HCT116 (cell line): ENCODE measurements at regions not wholly inside any gene's neighbourhood (a gene's known extent, or its start where the extent isn't known, plus 50 kb on each side); places are given as distances from the start of the nearest gene placed in this dataset.

Source experiments
- CEBPB ChIP-seq: IDR thresholded peaks from 2 replicates; pipeline ENCODE4 v1.6.1; 2012; ENCODE audit warnings: low read depth
- CTCF ChIP-seq, 3 experiments: fragments of 200-600 bp in 1 of 3; sonication (generic) in 1 of 3; IDR thresholded peaks in 2 of 3; conservative IDR thresholded peaks in 1 of 3; 2 replicates each; pipeline ENCODE4 v1.5.1; 2012 to 2017; ENCODE audit warnings: low read depth in 2 of 3, low read length in 2 of 3, antibody characterized with exemption in 1 of 3, borderline replicate concordance in 1 of 3, control low read depth in 1 of 3, mild to moderate bottlenecking in 1 of 3, mixed read lengths in 1 of 3, mixed run types in 1 of 3, moderate library complexity in 1 of 3; ENCODE audit not compliant: insufficient read depth in 1 of 3
- ELF1 ChIP-seq: IDR thresholded peaks from 2 replicates; pipeline ENCODE4 v1.6.1; 2012; ENCODE audit warnings: low read depth, borderline replicate concordance
- EZH2 ChIP-seq: fragments of 200-600 bp; sonication (generic); IDR thresholded peaks from 2 replicates; pipeline ENCODE4 v1.6.1; 2017; ENCODE audit warnings: antibody characterized with exemption, mixed run types
- POLR2A ChIP-seq: IDR thresholded peaks from 2 replicates; pipeline ENCODE4 v1.7.0; 2011; ENCODE audit warnings: borderline replicate concordance; ENCODE audit not compliant: insufficient read depth, insufficient read length; ENCODE audit errors: extremely low read depth
- SRF ChIP-seq: IDR thresholded peaks from 2 replicates; pipeline ENCODE4 v1.6.1; 2012; ENCODE audit warnings: low read depth
- YY1 ChIP-seq: IDR thresholded peaks from 2 replicates; pipeline ENCODE4 v1.6.1; 2011; ENCODE audit warnings: low read length, low read depth, moderate library complexity, mild to moderate bottlenecking; ENCODE audit not compliant: insufficient replicate concordance; ENCODE audit errors: extremely low read depth
- ZNF274 ChIP-seq: fragments of 200-500 bp; sonication (Bioruptor generic); IDR thresholded peaks from 2 replicates; pipeline ENCODE4 v1.6.1; 2014; ENCODE audit warnings: mild to moderate bottlenecking, low read depth, low read length, inconsistent platforms

GRCh38 chr15:77749236-77749997 is 116.7 kb upstream of the LINGO1 start:
- no peak for TF ChIP-seq CTCF (IDR thresholded peaks at IDR 0.05 in 2 of 3, conservative IDR thresholded peaks at IDR 0.05 in 1 of 3; ENCODE audit: borderline replicate concordance in 1 of 3, insufficient read depth in 1 of 3, low read depth in 2 of 3, low read length in 2 of 3)
- TF ChIP-seq ZNF274: no peak
- TF ChIP-seq SRF: no peak
- no peak for TF ChIP-seq POLR2A
- TF ChIP-seq ELF1: no peak
- TF ChIP-seq CEBPB: no peak
- no peak for TF ChIP-seq YY1
- TF ChIP-seq EZH2: no peak
